ENCODE measurements at regions not wholly inside any gene's neighbourhood (a gene's known extent, or its start where the extent isn't known, plus 50 kb on each side); places are given as distances from the start of the nearest gene placed in this dataset.
"Not testable (repeated sequence)": the region's sequence is repeated elsewhere in the genome, so short reads cannot be mapped to it uniquely, and the experiment has no call there.

GRCh38 chr7:106713452-106713851 lies 52.5 kb upstream of the CCDC71L start:
- peaks cover 18% of the 10 kb centered on the region for H3K4me1 ChIP-seq (ENCODE audit: control insufficient read depth, insufficient read depth, low read length)
- H3K27me3 ChIP-seq (ENCODE audit: control insufficient read depth, insufficient read depth, low read length); H3K9me3 ChIP-seq (replicated peaks; ENCODE audit: low read length); H3K4me2 ChIP-seq (ENCODE audit: low read length); H3K9ac ChIP-seq (ENCODE audit: low read depth, low read length); H3K4me3 ChIP-seq (ENCODE audit: low read length); H3K36me3 ChIP-seq (ENCODE audit: insufficient read depth, low read length): not testable (repeated sequence)

GRCh38 chr7:106714590-106715442 lies 53.9 kb upstream of the CCDC71L start:
- peaks cover 32% of the 10 kb centered on the region for H3K4me1 ChIP-seq (ENCODE audit: control insufficient read depth, insufficient read depth, low read length)
- H3K27me3 ChIP-seq (ENCODE audit: control insufficient read depth, insufficient read depth, low read length); H3K36me3 ChIP-seq (ENCODE audit: insufficient read depth, low read length); H3K9ac ChIP-seq (ENCODE audit: low read depth, low read length); H3K9me3 ChIP-seq (replicated peaks; ENCODE audit: low read length); H3K4me3 ChIP-seq (ENCODE audit: low read length); H3K4me2 ChIP-seq (ENCODE audit: low read length): not testable (repeated sequence)

- peaks cover 32% of the 10 kb centered on the region for H3K4me1 ChIP-seq (ENCODE audit: control insufficient read depth, insufficient read depth, low read length)
- no peaks in the 10 kb centered on the region for H3K9me3 ChIP-seq (replicated peaks; ENCODE audit: low read length)
- no peak overlapping the region for H3K4me2 ChIP-seq (ENCODE audit: low read length)
- H3K36me3 ChIP-seq (ENCODE audit: insufficient read depth, low read length) = no peaks in the 10 kb centered on the region
- no peak overlapping the region for H3K9ac ChIP-seq (ENCODE audit: low read depth, low read length)
- no peak overlapping the region for H3K4me3 ChIP-seq (ENCODE audit: low read length)
- no peaks in the 10 kb centered on the region for H3K27me3 ChIP-seq (ENCODE audit: control insufficient read depth, insufficient read depth, low read length)
Observed at GRCh38 chr7:106715730-106716129, 54.8 kb upstream of the CCDC71L start.

GRCh38 chr7:106717254-106717954 lies 56.4 kb upstream of the CCDC71L start:
- Histone ChIP-seq H3K4me2 (ENCODE audit: low read length) (peak overlapping the region; percentile 71), H3K36me3 (ENCODE audit: insufficient read depth, low read length) (no peaks in the 10 kb centered on the region), H3K27me3 (ENCODE audit: control insufficient read depth, insufficient read depth, low read length) (no peaks in the 10 kb centered on the region), H3K4me1 (ENCODE audit: control insufficient read depth, insufficient read depth, low read length) (peaks cover 32% of the 10 kb centered on the region), H3K9me3 (replicated peaks; ENCODE audit: low read length) (no peaks in the 10 kb centered on the region), H3K4me3 (ENCODE audit: low read length) (peak overlapping the region; percentile 19), H3K9ac (ENCODE audit: low read depth, low read length) (peak overlapping the region; percentile 66)

GRCh38 chr7:106717955-106718871 lies 57.3 kb upstream of the CCDC71L start:
- Histone ChIP-seq H3K4me1 (ENCODE audit: control insufficient read depth, insufficient read depth, low read length) (peaks cover 32% of the 10 kb centered on the region), H3K9ac (ENCODE audit: low read depth, low read length) (peak overlapping the region; percentile 72)

GRCh38 chr7:106720641-106721040 lies 59.7 kb upstream of the CCDC71L start:
- H3K36me3 ChIP-seq (ENCODE audit: insufficient read depth, low read length) = no peaks in the 10 kb centered on the region
- H3K4me1 ChIP-seq (ENCODE audit: control insufficient read depth, insufficient read depth, low read length) = peaks cover 32% of the 10 kb centered on the region
- H3K27me3 ChIP-seq (ENCODE audit: control insufficient read depth, insufficient read depth, low read length) = no peaks in the 10 kb centered on the region

More at GRCh38 chr7:106717955-106718871, 57.3 kb upstream of the CCDC71L start:
- Histone ChIP-seq H3K4me2 (ENCODE audit: low read length) (peak overlapping the region; percentile 71), H3K9me3 (replicated peaks; ENCODE audit: low read length) (no peaks in the 10 kb centered on the region), H3K27me3 (ENCODE audit: control insufficient read depth, insufficient read depth, low read length) (no peaks in the 10 kb centered on the region), H3K4me3 (ENCODE audit: low read length) (peak overlapping the region; percentile 19), H3K36me3 (ENCODE audit: insufficient read depth, low read length) (no peaks in the 10 kb centered on the region)

GRCh38 chr7:106721816-106722785 lies 61.1 kb upstream of the CCDC71L start:
- H3K9ac ChIP-seq (ENCODE audit: low read depth, low read length) = no peak overlapping the region
- peaks cover 26% of the 10 kb centered on the region for H3K4me1 ChIP-seq (ENCODE audit: control insufficient read depth, insufficient read depth, low read length)
- no peaks in the 10 kb centered on the region for H3K9me3 ChIP-seq (replicated peaks; ENCODE audit: low read length)

More at GRCh38 chr7:106720641-106721040, 59.7 kb upstream of the CCDC71L start:
- H3K9me3 ChIP-seq (replicated peaks; ENCODE audit: low read length) = no peaks in the 10 kb centered on the region
- no peak overlapping the region for H3K9ac ChIP-seq (ENCODE audit: low read depth, low read length)
- H3K4me3 ChIP-seq (ENCODE audit: low read length) = no peak overlapping the region
- H3K4me2 ChIP-seq (ENCODE audit: low read length) = no peak overlapping the region

GRCh38 chr7:106723398-106723797 lies 62.4 kb upstream of the CCDC71L start:
- no peak overlapping the region for H3K4me3 ChIP-seq (ENCODE audit: low read length)
- no peaks in the 10 kb centered on the region for H3K36me3 ChIP-seq (ENCODE audit: insufficient read depth, low read length)
- H3K9me3 ChIP-seq (replicated peaks; ENCODE audit: low read length) = no peaks in the 10 kb centered on the region
- H3K27me3 ChIP-seq (ENCODE audit: control insufficient read depth, insufficient read depth, low read length) = no peaks in the 10 kb centered on the region
- no peak overlapping the region for H3K9ac ChIP-seq (ENCODE audit: low read depth, low read length)
- H3K4me1 ChIP-seq (ENCODE audit: control insufficient read depth, insufficient read depth, low read length) = peaks cover 15% of the 10 kb centered on the region
- H3K4me2 ChIP-seq (ENCODE audit: low read length) = no peak overlapping the region

More at GRCh38 chr7:106721816-106722785, 61.1 kb upstream of the CCDC71L start:
- H3K27me3 ChIP-seq (ENCODE audit: control insufficient read depth, insufficient read depth, low read length) = no peaks in the 10 kb centered on the region
- no peak overlapping the region for H3K4me2 ChIP-seq (ENCODE audit: low read length)
- no peaks in the 10 kb centered on the region for H3K36me3 ChIP-seq (ENCODE audit: insufficient read depth, low read length)
- no peak overlapping the region for H3K4me3 ChIP-seq (ENCODE audit: low read length)

- Histone ChIP-seq H3K9me3 (replicated peaks; ENCODE audit: low read length) (no peaks in the 10 kb centered on the region), H3K4me1 (ENCODE audit: control insufficient read depth, insufficient read depth, low read length) (peaks cover 16% of the 10 kb centered on the region)
Observed at GRCh38 chr7:106729720-106730385, 68.9 kb upstream of the CCDC71L start.

GRCh38 chr7:106731187-106731586 lies 70.2 kb upstream of the CCDC71L start:
- H3K9me3 ChIP-seq (replicated peaks; ENCODE audit: low read length) = no peaks in the 10 kb centered on the region
- H3K9ac ChIP-seq (ENCODE audit: low read depth, low read length) = no peak overlapping the region
- no peak overlapping the region for H3K4me3 ChIP-seq (ENCODE audit: low read length)
- no peaks in the 10 kb centered on the region for H3K36me3 ChIP-seq (ENCODE audit: insufficient read depth, low read length)
- no peaks in the 10 kb centered on the region for H3K27me3 ChIP-seq (ENCODE audit: control insufficient read depth, insufficient read depth, low read length)
- H3K4me1 ChIP-seq (ENCODE audit: control insufficient read depth, insufficient read depth, low read length) = peaks cover 16% of the 10 kb centered on the region
- no peak overlapping the region for H3K4me2 ChIP-seq (ENCODE audit: low read length)

More at GRCh38 chr7:106729720-106730385, 68.9 kb upstream of the CCDC71L start:
- Histone ChIP-seq H3K9ac (ENCODE audit: low read depth, low read length) (no peak overlapping the region), H3K4me3 (ENCODE audit: low read length) (no peak overlapping the region), H3K4me2 (ENCODE audit: low read length) (no peak overlapping the region), H3K27me3 (ENCODE audit: control insufficient read depth, insufficient read depth, low read length) (no peaks in the 10 kb centered on the region), H3K36me3 (ENCODE audit: insufficient read depth, low read length) (no peaks in the 10 kb centered on the region)

Data from skeletal muscle satellite cell (primary cell).